ENCODE measurements at regions not wholly inside any gene's neighbourhood (a gene's known extent, or its start where the extent isn't known, plus 50 kb on each side); places are given as distances from the start of the nearest gene placed in this dataset.
A peak's percentile ranks its signal among the peaks of the same experiment; 100 is the strongest.

DNA sequence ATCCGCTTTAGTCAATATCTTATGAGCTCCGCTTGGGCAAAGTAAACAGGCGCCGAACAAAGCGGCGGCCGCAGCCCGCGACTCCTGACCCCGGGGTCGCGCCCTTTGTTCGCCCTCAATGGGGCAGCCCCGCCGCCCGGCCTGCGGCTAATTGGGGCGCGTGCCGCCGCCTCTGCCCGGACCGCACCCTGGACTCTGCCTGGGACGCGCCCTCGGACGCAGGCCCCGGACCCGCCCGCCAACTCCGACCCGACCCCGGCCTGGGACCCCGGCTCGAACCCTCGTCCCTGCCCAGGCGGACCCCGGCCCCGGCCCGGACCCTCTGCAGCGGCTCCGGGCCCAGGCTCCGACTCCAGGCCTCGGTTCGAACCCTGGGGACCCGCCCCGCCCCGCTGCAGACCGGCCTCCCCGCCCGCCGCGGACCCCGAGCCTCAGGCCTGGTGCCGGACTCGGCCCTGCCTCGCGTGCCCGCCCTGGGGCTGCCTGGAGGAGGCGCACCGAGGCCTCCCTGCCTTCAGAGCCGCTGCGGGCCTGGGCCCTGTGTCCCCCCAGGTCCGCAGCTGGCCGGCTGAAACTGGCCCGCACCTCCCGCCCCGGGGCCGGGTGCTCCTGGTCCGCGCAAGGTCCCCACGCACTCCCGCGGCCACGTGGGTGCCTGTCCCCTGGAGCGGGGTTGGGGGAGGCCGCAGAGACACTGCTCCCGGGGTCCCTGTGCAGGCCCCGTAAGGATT lies 84.7 kb upstream of the WNT7B start:
- H3K9me3 ChIP-seq (replicated peaks in 1 of 2; ENCODE audit: control insufficient read depth in 2 of 2, insufficient read depth in 1 of 2, low read depth in 1 of 2, low read length in 2 of 2), result no peaks in the 10 kb centered on the region
- H3K23ac ChIP-seq (ENCODE audit: low read depth, low read length, poor library complexity), result no peak overlapping the region
- no peaks in the 10 kb centered on the region for H3K36me3 ChIP-seq (replicated peaks in 1 of 2; ENCODE audit: control insufficient read depth in 2 of 2, insufficient read depth in 2 of 2, low read length in 2 of 2)
- H3K14ac ChIP-seq (ENCODE audit: low read length), result no peak overlapping the region
- H2BK120ac ChIP-seq (ENCODE audit: low read depth, low read length), result no peak overlapping the region
- no peak overlapping the region for H2BK12ac ChIP-seq (ENCODE audit: low read length)
- H3K4me3 ChIP-seq (ENCODE audit: low read length in 2 of 2), result no peak overlapping the region
- no peaks in the 10 kb centered on the region for H3K79me1 ChIP-seq (ENCODE audit: low read depth, low read length)
- no peak overlapping the region for H4K8ac ChIP-seq (ENCODE audit: low read depth, low read length)
- H3K27ac ChIP-seq (replicated peaks; ENCODE audit: low read length), result no peak overlapping the region
- H3K27me3 ChIP-seq (ENCODE audit: control insufficient read depth in 3 of 3, insufficient read depth in 3 of 3, low read depth in 1 of 3, low read length in 3 of 3), result peaks cover 37 to 99% (median 78%) of the 10 kb centered on the region in 3 experiments
- no peak overlapping the region for H2AFZ ChIP-seq (ENCODE audit: low read length)
- WGBS, 2 donors (ENCODE audit: extremely low coverage in 2 of 2, insufficient read length in 2 of 2, insufficient replicate concordance in 1 of 2), result no CpG with 5 or more reads among the region's 79 CpGs
- no peak overlapping the region for H3K4ac ChIP-seq (ENCODE audit: low read length)
- no peak overlapping the region for H3K9ac ChIP-seq (ENCODE audit: low read depth, low read length, poor library complexity)
- H3K4me1 ChIP-seq (ENCODE audit: control insufficient read depth in 2 of 2, insufficient read depth in 1 of 2, low read depth in 1 of 2, low read length in 2 of 2), result peaks cover 0 to 3% of the 10 kb centered on the region in 2 donors
- H3K18ac ChIP-seq (ENCODE audit: low read length), result peak overlapping the region; percentile 36
- H2AK5ac ChIP-seq (ENCODE audit: low read depth, low read length), result no peak overlapping the region
- peak; percentile 91 for DNase-seq (ENCODE audit: low spot score)
- H4K91ac ChIP-seq (ENCODE audit: low read depth, low read length, poor library complexity), result no peak overlapping the region
- no peak overlapping the region for H2BK5ac ChIP-seq (ENCODE audit: low read length)
- H2BK15ac ChIP-seq (ENCODE audit: low read length), result no peak overlapping the region
- no peak overlapping the region for H3K4me2 ChIP-seq (ENCODE audit: insufficient read depth, low read length, poor library complexity, severe bottlenecking)

GRCh38 chr22:46062232-46062615 lies 85.3 kb upstream of the WNT7B start:
- H2BK5ac ChIP-seq (ENCODE audit: low read length), result no peak overlapping the region
- H3K14ac ChIP-seq (ENCODE audit: low read length), result no peak overlapping the region
- WGBS, 2 donors (ENCODE audit: extremely low coverage in 2 of 2, insufficient read length in 2 of 2, insufficient replicate concordance in 1 of 2), result no CpG with 5 or more reads among the region's 13 CpGs
- no peak overlapping the region for H3K4me3 ChIP-seq (ENCODE audit: low read length in 2 of 2)
- no peak overlapping the region for H2BK15ac ChIP-seq (ENCODE audit: low read length)
- H2BK12ac ChIP-seq (ENCODE audit: low read length), result no peak overlapping the region
- H3K79me1 ChIP-seq (ENCODE audit: low read depth, low read length), result no peaks in the 10 kb centered on the region
- H2AK5ac ChIP-seq (ENCODE audit: low read depth, low read length), result no peak overlapping the region
- peaks cover 36 to 99% (median 78%) of the 10 kb centered on the region in 3 experiments for H3K27me3 ChIP-seq (ENCODE audit: control insufficient read depth in 3 of 3, insufficient read depth in 3 of 3, low read depth in 1 of 3, low read length in 3 of 3)
- H3K4me2 ChIP-seq (ENCODE audit: insufficient read depth, low read length, poor library complexity, severe bottlenecking), result no peak overlapping the region
- H3K9ac ChIP-seq (ENCODE audit: low read depth, low read length, poor library complexity), result no peak overlapping the region
- no peak overlapping the region for H2AFZ ChIP-seq (ENCODE audit: low read length)
- H3K4ac ChIP-seq (ENCODE audit: low read length), result no peak overlapping the region
- H3K27ac ChIP-seq (replicated peaks; ENCODE audit: low read length), result no peak overlapping the region
- no peak overlapping the region for H4K8ac ChIP-seq (ENCODE audit: low read depth, low read length)
- H3K4me1 ChIP-seq (ENCODE audit: control insufficient read depth in 2 of 2, insufficient read depth in 1 of 2, low read depth in 1 of 2, low read length in 2 of 2), result peaks cover 0 to 3% of the 10 kb centered on the region in 2 donors
- H3K9me3 ChIP-seq (replicated peaks in 1 of 2; ENCODE audit: control insufficient read depth in 2 of 2, insufficient read depth in 1 of 2, low read depth in 1 of 2, low read length in 2 of 2), result no peaks in the 10 kb centered on the region
- H4K91ac ChIP-seq (ENCODE audit: low read depth, low read length, poor library complexity), result no peak overlapping the region
- no peaks in the 10 kb centered on the region for H3K36me3 ChIP-seq (replicated peaks in 1 of 2; ENCODE audit: control insufficient read depth in 2 of 2, insufficient read depth in 2 of 2, low read length in 2 of 2)
- DNase-seq (ENCODE audit: low spot score), result no peak
- no peak overlapping the region for H2BK120ac ChIP-seq (ENCODE audit: low read depth, low read length)
- H3K23ac ChIP-seq (ENCODE audit: low read depth, low read length, poor library complexity), result no peak overlapping the region
- no peak overlapping the region for H3K18ac ChIP-seq (ENCODE audit: low read length)

GRCh38 chr22:46062971-46063631 lies 86.1 kb upstream of the WNT7B start:
- H2AK5ac ChIP-seq (ENCODE audit: low read depth, low read length), result no peak overlapping the region
- H3K9ac ChIP-seq (ENCODE audit: low read depth, low read length, poor library complexity), result peak overlapping the region; percentile 39
- no peaks in the 10 kb centered on the region for H3K79me1 ChIP-seq (ENCODE audit: low read depth, low read length)
- no peak overlapping the region for H3K4ac ChIP-seq (ENCODE audit: low read length)
- H3K27me3 ChIP-seq (ENCODE audit: control insufficient read depth in 3 of 3, insufficient read depth in 3 of 3, low read depth in 1 of 3, low read length in 3 of 3), result peaks cover 35 to 99% (median 76%) of the 10 kb centered on the region in 3 experiments
- H2AFZ ChIP-seq (ENCODE audit: low read length), result no peak overlapping the region
- H4K8ac ChIP-seq (ENCODE audit: low read depth, low read length), result no peak overlapping the region
- no peak overlapping the region for H4K91ac ChIP-seq (ENCODE audit: low read depth, low read length, poor library complexity)
- H2BK12ac ChIP-seq (ENCODE audit: low read length), result no peak overlapping the region
- no peak overlapping the region for H3K27ac ChIP-seq (replicated peaks; ENCODE audit: low read length)
- H3K4me1 ChIP-seq (ENCODE audit: control insufficient read depth in 2 of 2, insufficient read depth in 1 of 2, low read depth in 1 of 2, low read length in 2 of 2), result peaks cover 0 to 3% of the 10 kb centered on the region in 2 donors
- H2BK15ac ChIP-seq (ENCODE audit: low read length), result no peak overlapping the region
- no peak overlapping the region for H2BK5ac ChIP-seq (ENCODE audit: low read length)
- no peak overlapping the region for H3K4me2 ChIP-seq (ENCODE audit: insufficient read depth, low read length, poor library complexity, severe bottlenecking)
- no peaks in the 10 kb centered on the region for H3K36me3 ChIP-seq (replicated peaks in 1 of 2; ENCODE audit: control insufficient read depth in 2 of 2, insufficient read depth in 2 of 2, low read length in 2 of 2)
- no peak overlapping the region for H3K4me3 ChIP-seq (ENCODE audit: low read length in 2 of 2)
- peak overlapping the region; percentile 13 for H3K14ac ChIP-seq (ENCODE audit: low read length)
- no peak for DNase-seq (ENCODE audit: low spot score)
- H3K18ac ChIP-seq (ENCODE audit: low read length), result peak overlapping the region; percentile 39
- H3K23ac ChIP-seq (ENCODE audit: low read depth, low read length, poor library complexity), result no peak overlapping the region
- H3K9me3 ChIP-seq (replicated peaks in 1 of 2; ENCODE audit: control insufficient read depth in 2 of 2, insufficient read depth in 1 of 2, low read depth in 1 of 2, low read length in 2 of 2), result no peaks in the 10 kb centered on the region
- WGBS, 2 donors (ENCODE audit: extremely low coverage in 2 of 2, insufficient read length in 2 of 2, insufficient replicate concordance in 1 of 2), result no CpG with 5 or more reads among the region's 15 CpGs
- no peak overlapping the region for H2BK120ac ChIP-seq (ENCODE audit: low read depth, low read length)

DNA sequence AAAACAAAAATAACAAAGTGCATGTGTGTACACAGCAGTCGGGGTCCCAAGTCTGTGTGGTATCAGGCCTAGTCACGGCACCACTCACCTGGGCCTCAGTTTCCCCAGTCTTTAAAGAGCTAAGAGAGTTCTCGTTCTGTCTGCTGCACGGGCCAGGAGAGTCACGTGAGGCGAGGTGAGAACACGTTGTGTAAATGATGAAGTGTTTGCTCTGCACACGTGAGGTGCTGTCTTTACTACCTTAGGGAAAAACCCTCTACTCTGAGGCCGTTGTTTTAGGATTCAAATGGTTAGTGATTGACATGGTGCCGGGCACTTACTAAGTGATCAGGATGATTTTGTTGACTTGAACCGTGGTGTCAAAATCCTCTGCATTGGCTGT lies 86.5 kb upstream of the PPARA start:
- Histone ChIP-seq H2BK12ac (ENCODE audit: low read length) (no peak overlapping the region), H3K23ac (ENCODE audit: low read depth, low read length, poor library complexity) (no peak overlapping the region), H2BK5ac (ENCODE audit: low read length) (no peak overlapping the region), H4K91ac (ENCODE audit: low read depth, low read length, poor library complexity) (no peak overlapping the region), H2BK120ac (ENCODE audit: low read depth, low read length) (no peak overlapping the region), H3K14ac (ENCODE audit: low read length) (no peak overlapping the region), H3K36me3 (replicated peaks in 1 of 2; ENCODE audit: control insufficient read depth in 2 of 2, insufficient read depth in 2 of 2, low read length in 2 of 2) (no peaks in the 10 kb centered on the region), H4K8ac (ENCODE audit: low read depth, low read length) (no peak overlapping the region), H2AFZ (ENCODE audit: low read length) (no peak overlapping the region), H3K9me3 (replicated peaks in 1 of 2; ENCODE audit: control insufficient read depth in 2 of 2, insufficient read depth in 1 of 2, low read depth in 1 of 2, low read length in 2 of 2) (no peaks in the 10 kb centered on the region), H3K27ac (replicated peaks; ENCODE audit: low read length) (no peak overlapping the region), H3K9ac (ENCODE audit: low read depth, low read length, poor library complexity) (no peak overlapping the region), H3K27me3 (ENCODE audit: control insufficient read depth in 3 of 3, insufficient read depth in 3 of 3, low read depth in 1 of 3, low read length in 3 of 3) (peaks cover 32 to 99% (median 73%) of the 10 kb centered on the region in 3 experiments), H3K18ac (ENCODE audit: low read length) (no peak overlapping the region), H3K4me1 (ENCODE audit: control insufficient read depth in 2 of 2, insufficient read depth in 1 of 2, low read depth in 1 of 2, low read length in 2 of 2) (peaks cover 0 to 3% of the 10 kb centered on the region in 2 donors), H3K79me1 (ENCODE audit: low read depth, low read length) (no peaks in the 10 kb centered on the region), H2BK15ac (ENCODE audit: low read length) (no peak overlapping the region), H3K4me3 (ENCODE audit: low read length in 2 of 2) (no peak overlapping the region), H2AK5ac (ENCODE audit: low read depth, low read length) (no peak overlapping the region), H3K4me2 (ENCODE audit: insufficient read depth, low read length, poor library complexity, severe bottlenecking) (no peak overlapping the region), H3K4ac (ENCODE audit: low read length) (no peak overlapping the region)
- DNase-seq (ENCODE audit: low spot score), result no peak
- WGBS, 2 donors (ENCODE audit: extremely low coverage in 2 of 2, insufficient read length in 2 of 2, insufficient replicate concordance in 1 of 2), result no CpG with 5 or more reads among the region's 11 CpGs
